ENCODE measurements at regions not wholly inside any gene's neighbourhood (a gene's known extent, or its start where the extent isn't known, plus 50 kb on each side); places are given as distances from the start of the nearest gene placed in this dataset.

- Histone ChIP-seq H4K20me1 (ENCODE audit: insufficient read depth, low read length) (no peaks in the 10 kb centered on the region), H3K79me2 (ENCODE audit: insufficient read depth, low read length) (no peaks in the 10 kb centered on the region), H3K27me3 (ENCODE audit: insufficient read depth, low read length) (no peaks in the 10 kb centered on the region), H3K36me3 (ENCODE audit: insufficient read depth, low read length) (no peaks in the 10 kb centered on the region), H3K4me2 (ENCODE audit: low read length) (no peak overlapping the region), H2AFZ (ENCODE audit: low read length) (no peak overlapping the region), H3K9ac (ENCODE audit: low read length) (no peak overlapping the region), H3K4me1 (ENCODE audit: insufficient read depth, low read length, severe bottlenecking) (no peaks in the 10 kb centered on the region), H3K9me3 (ENCODE audit: low read length) (no peaks in the 10 kb centered on the region), H3F3A (ENCODE audit: insufficient read depth, low read length) (no peaks in the 10 kb centered on the region), H3K4me3 (ENCODE audit: low read depth, low read length, poor library complexity, severe bottlenecking) (no peak overlapping the region), H3K27ac (ENCODE audit: low read depth, low read length, poor library complexity, severe bottlenecking) (no peak overlapping the region), H3K9me2 (ENCODE audit: low read depth, low read length) (no peaks in the 10 kb centered on the region)
- no peak for TF ChIP-seq CTCF (IDR thresholded peaks at IDR 0.05; ENCODE audit: low read length)
- TF ChIP-seq EZH2 (IDR thresholded peaks at IDR 0.05; ENCODE audit: borderline replicate concordance, low read length) = no peak
These were observed 60.3 kb downstream of the DACT1 start for GRCh38 chr14:58697930-58698642.

- H3K79me2 ChIP-seq (ENCODE audit: insufficient read depth, low read length) = no peaks in the 10 kb centered on the region
- no peaks in the 10 kb centered on the region for H3K9me2 ChIP-seq (ENCODE audit: low read depth, low read length)
- no peak overlapping the region for H3K9ac ChIP-seq (ENCODE audit: low read length)
- TF ChIP-seq CTCF (IDR thresholded peaks at IDR 0.05; ENCODE audit: low read length) (no peak), EZH2 (IDR thresholded peaks at IDR 0.05; ENCODE audit: borderline replicate concordance, low read length) (no peak)
- no peak overlapping the region for H3K27ac ChIP-seq (ENCODE audit: low read depth, low read length, poor library complexity, severe bottlenecking)
- H2AFZ ChIP-seq (ENCODE audit: low read length) = no peak overlapping the region
- H3K4me2 ChIP-seq (ENCODE audit: low read length) = no peak overlapping the region
- H3K36me3 ChIP-seq (ENCODE audit: insufficient read depth, low read length) = no peaks in the 10 kb centered on the region
- no peaks in the 10 kb centered on the region for H3K27me3 ChIP-seq (ENCODE audit: insufficient read depth, low read length)
- H3K9me3 ChIP-seq (ENCODE audit: low read length) = no peaks in the 10 kb centered on the region
- H3K4me3 ChIP-seq (ENCODE audit: low read depth, low read length, poor library complexity, severe bottlenecking) = no peak overlapping the region
- no peaks in the 10 kb centered on the region for H3F3A ChIP-seq (ENCODE audit: insufficient read depth, low read length)
- H3K4me1 ChIP-seq (ENCODE audit: insufficient read depth, low read length, severe bottlenecking) = no peaks in the 10 kb centered on the region
- no peaks in the 10 kb centered on the region for H4K20me1 ChIP-seq (ENCODE audit: insufficient read depth, low read length)
These were observed 62.0 kb downstream of the DACT1 start for GRCh38 chr14:58699681-58700205.

DNA sequence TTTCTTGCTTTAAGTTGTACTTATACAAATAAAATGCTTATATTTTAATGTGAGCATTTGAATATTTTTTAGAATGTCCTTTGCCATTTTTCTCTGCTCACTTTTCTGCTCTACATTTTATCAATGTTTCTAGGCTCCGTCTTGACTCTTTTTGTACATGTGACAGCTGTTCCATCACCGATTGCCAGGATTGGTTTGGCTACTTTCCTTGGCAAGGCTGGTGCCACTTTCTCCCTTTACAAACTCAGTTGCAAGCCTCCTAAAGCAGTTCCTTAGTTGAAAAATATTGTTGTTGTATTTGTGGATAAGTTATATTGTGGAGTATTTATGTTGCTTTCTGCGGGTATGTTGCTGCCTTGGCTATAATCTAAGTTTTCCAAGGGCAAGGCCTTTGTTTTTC, 63.4 kb downstream of the DACT1 start:
- Histone ChIP-seq H3K4me1 (ENCODE audit: insufficient read depth, low read length, severe bottlenecking) (no peaks in the 10 kb centered on the region), H3K9me3 (ENCODE audit: low read length) (no peaks in the 10 kb centered on the region)
- TF ChIP-seq CTCF (IDR thresholded peaks at IDR 0.05; ENCODE audit: low read length) (no peak), EZH2 (IDR thresholded peaks at IDR 0.05; ENCODE audit: borderline replicate concordance, low read length) (no peak)

More for the DNA sequence above, 63.4 kb downstream of the DACT1 start:
- no peak overlapping the region for H3K4me2 ChIP-seq (ENCODE audit: low read length)
- no peak overlapping the region for H3K27ac ChIP-seq (ENCODE audit: low read depth, low read length, poor library complexity, severe bottlenecking)
- no peaks in the 10 kb centered on the region for H3F3A ChIP-seq (ENCODE audit: insufficient read depth, low read length)
- H3K27me3 ChIP-seq (ENCODE audit: insufficient read depth, low read length) = no peaks in the 10 kb centered on the region
- no peaks in the 10 kb centered on the region for H3K9me2 ChIP-seq (ENCODE audit: low read depth, low read length)
- H3K9ac ChIP-seq (ENCODE audit: low read length) = no peak overlapping the region
- no peaks in the 10 kb centered on the region for H3K36me3 ChIP-seq (ENCODE audit: insufficient read depth, low read length)
- no peaks in the 10 kb centered on the region for H3K79me2 ChIP-seq (ENCODE audit: insufficient read depth, low read length)
- no peaks in the 10 kb centered on the region for H4K20me1 ChIP-seq (ENCODE audit: insufficient read depth, low read length)
- H2AFZ ChIP-seq (ENCODE audit: low read length) = no peak overlapping the region
- H3K4me3 ChIP-seq (ENCODE audit: low read depth, low read length, poor library complexity, severe bottlenecking) = no peak overlapping the region

Measured in OCI-LY1 (cell line).